ENCODE measurements at regions not wholly inside any gene's neighbourhood (a gene's known extent, or its start where the extent isn't known, plus 50 kb on each side); places are given as distances from the start of the nearest gene placed in this dataset.

DNA sequence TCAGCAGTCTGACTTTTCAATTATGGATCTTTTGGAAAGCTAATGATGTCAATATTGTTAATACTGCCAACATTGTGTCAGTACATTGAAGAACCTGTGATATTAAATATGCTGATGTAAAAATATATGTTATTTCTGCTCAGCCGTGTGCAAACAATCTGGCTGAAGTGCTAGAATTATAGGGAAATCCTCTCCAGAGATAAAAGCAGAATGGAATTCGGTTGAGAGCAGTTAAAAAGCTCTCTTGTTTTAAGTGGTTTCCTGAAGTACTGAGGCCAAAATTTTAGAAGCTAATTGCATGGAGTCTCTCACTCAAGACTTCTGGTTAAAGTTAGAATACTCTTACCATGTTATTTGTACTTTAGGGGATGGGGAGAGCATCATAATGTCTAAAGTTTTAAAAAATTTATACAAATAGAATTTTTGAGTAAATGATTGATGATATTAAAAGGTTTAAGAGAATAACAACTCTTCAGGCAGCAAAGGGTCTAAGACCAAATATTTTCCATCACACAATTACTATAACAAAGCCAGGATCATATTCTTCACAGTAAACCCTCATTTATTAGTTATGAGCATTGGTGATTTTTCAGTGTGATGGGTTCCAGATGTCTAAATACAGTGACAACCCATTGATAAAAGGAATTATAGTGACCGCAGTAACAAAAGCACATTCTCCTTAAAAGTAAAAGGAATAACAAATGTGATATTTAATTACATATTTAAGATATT, 834.2 kb upstream of the CXADR start:
- Histone ChIP-seq H3K9me3 (no peaks in the 10 kb centered on the region), H3K36me3 (no peaks in the 10 kb centered on the region), H3K4me3 (ENCODE audit: low read depth, low read length) (no peak overlapping the region), H3K4me1 (peaks cover 4% of the 10 kb centered on the region), H3K27me3 (no peaks in the 10 kb centered on the region)
- TF ChIP-seq CTCF (IDR thresholded peaks at IDR 0.05; ENCODE audit: low read depth, low read length): no peak
- no peak for DNase-seq

- Histone ChIP-seq H3K27me3 (no peaks in the 10 kb centered on the region), H3K9me3 (no peaks in the 10 kb centered on the region; the same call in 1 of the 2 replicates), H3K4me1 (no peaks in the 10 kb centered on the region), H3K36me3 (no peaks in the 10 kb centered on the region), H3K4me3 (ENCODE audit: low read depth, low read length) (no peak overlapping the region)
- no peak for TF ChIP-seq CTCF (IDR thresholded peaks at IDR 0.05; ENCODE audit: low read depth, low read length)
- DNase-seq: no peak
These were observed 817.8 kb upstream of the CXADR start for GRCh38 chr21:16695074-16695473.

GRCh38 chr21:16707274-16707673, 805.6 kb upstream of the CXADR start:
- H3K4me3 ChIP-seq (ENCODE audit: low read depth, low read length): no peak overlapping the region
- H3K9me3 ChIP-seq: no peaks in the 10 kb centered on the region
- no peak for DNase-seq
- no peaks in the 10 kb centered on the region for H3K4me1 ChIP-seq
- no peaks in the 10 kb centered on the region for H3K27me3 ChIP-seq
- no peak for TF ChIP-seq CTCF (IDR thresholded peaks at IDR 0.05; ENCODE audit: low read depth, low read length)
- H3K36me3 ChIP-seq: no peaks in the 10 kb centered on the region

DNA sequence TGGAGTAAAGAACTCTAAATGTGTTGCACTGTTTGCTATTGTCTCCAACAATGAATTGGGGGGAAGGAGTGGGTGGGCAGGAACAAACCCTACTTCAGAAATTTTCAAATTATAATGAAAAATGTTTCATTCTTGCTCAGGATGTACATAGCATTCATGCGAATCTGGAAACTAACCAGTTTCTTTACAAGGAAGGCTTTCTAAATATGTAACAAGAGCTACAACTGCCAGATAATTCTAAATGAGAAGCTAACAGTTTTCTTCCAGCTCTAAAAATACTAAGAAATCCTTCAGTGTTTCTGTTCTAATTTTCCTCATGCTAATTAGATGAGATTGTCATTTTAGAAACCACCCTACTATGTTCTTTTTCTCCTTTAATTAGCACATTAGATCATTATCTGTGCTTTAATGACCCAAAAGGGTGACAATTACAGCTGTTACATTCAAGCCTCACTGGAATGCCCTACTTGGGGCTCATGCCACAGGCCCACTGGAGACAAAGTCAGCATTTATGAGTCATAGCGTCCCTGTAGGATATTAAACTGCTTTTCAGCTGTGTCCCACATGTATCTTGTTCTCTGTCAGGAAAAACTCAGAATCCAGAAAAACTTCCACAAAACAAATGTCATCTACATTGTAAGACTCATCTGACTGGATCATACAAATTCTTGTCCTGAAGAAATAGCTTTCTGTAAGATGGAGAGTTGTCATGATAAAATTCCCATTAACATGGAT, 804.6 kb upstream of the CXADR start:
- H3K4me1 ChIP-seq: no peaks in the 10 kb centered on the region
- no peak overlapping the region for H3K4me3 ChIP-seq (ENCODE audit: low read depth, low read length)
- no peak for DNase-seq
- TF ChIP-seq CTCF (IDR thresholded peaks at IDR 0.05; ENCODE audit: low read depth, low read length): no peak
- no peaks in the 10 kb centered on the region for H3K36me3 ChIP-seq
- no peaks in the 10 kb centered on the region for H3K9me3 ChIP-seq
- H3K27me3 ChIP-seq: no peaks in the 10 kb centered on the region

- no peak for DNase-seq
- Histone ChIP-seq H3K36me3 (no peaks in the 10 kb centered on the region), H3K4me3 (ENCODE audit: low read depth, low read length) (no peak overlapping the region), H3K27me3 (no peaks in the 10 kb centered on the region), H3K9me3 (no peaks in the 10 kb centered on the region), H3K4me1 (no peaks in the 10 kb centered on the region)
- no peak for TF ChIP-seq CTCF (IDR thresholded peaks at IDR 0.05; ENCODE audit: low read depth, low read length)
These were observed 802.8 kb upstream of the CXADR start for GRCh38 chr21:16709866-16710550.
